Memory B cell (primary cell): ENCODE measurements at regions not wholly inside any gene's neighbourhood (a gene's known extent, or its start where the extent isn't known, plus 50 kb on each side); places are given as distances from the start of the nearest gene placed in this dataset.

Source experiments
- ATAC-seq: fragments of 150-1000 bp; cut with Tn5 transposase; 2 replicates; pipeline ENCODE4 v1.10.0; 2021; ENCODE audit warnings: low read depth, mild to moderate bottlenecking, moderate library complexity
- DNase-seq, 2 donors: peaks; one replicate each; pipeline ENCODE4 v3.0.0; 2022; ENCODE audit warnings: low spot score in 2 of 2
- H3K27ac Mint-ChIP-seq: one replicate; pipeline ENCODE4 v1.8.0; 2022; ENCODE audit warnings: mild to moderate bottlenecking, moderate library complexity, mixed read lengths
- H3K27me3 Mint-ChIP-seq: one replicate; pipeline ENCODE4 v1.8.0; 2022; ENCODE audit warnings: mixed read lengths
- H3K36me3 Mint-ChIP-seq: one replicate; pipeline ENCODE4 v1.8.0; 2022; ENCODE audit warnings: mild to moderate bottlenecking, mixed read lengths
- H3K4me1 Mint-ChIP-seq: one replicate; pipeline ENCODE4 v1.8.0; 2022; ENCODE audit warnings: mixed read lengths
- H3K4me3 Mint-ChIP-seq: one replicate; pipeline ENCODE4 v1.8.0; 2022; ENCODE audit warnings: mild to moderate bottlenecking, moderate library complexity, mixed read lengths
- H3K9me3 Mint-ChIP-seq: one replicate; pipeline ENCODE4 v1.8.0; 2022; ENCODE audit warnings: mixed read lengths

DNA sequence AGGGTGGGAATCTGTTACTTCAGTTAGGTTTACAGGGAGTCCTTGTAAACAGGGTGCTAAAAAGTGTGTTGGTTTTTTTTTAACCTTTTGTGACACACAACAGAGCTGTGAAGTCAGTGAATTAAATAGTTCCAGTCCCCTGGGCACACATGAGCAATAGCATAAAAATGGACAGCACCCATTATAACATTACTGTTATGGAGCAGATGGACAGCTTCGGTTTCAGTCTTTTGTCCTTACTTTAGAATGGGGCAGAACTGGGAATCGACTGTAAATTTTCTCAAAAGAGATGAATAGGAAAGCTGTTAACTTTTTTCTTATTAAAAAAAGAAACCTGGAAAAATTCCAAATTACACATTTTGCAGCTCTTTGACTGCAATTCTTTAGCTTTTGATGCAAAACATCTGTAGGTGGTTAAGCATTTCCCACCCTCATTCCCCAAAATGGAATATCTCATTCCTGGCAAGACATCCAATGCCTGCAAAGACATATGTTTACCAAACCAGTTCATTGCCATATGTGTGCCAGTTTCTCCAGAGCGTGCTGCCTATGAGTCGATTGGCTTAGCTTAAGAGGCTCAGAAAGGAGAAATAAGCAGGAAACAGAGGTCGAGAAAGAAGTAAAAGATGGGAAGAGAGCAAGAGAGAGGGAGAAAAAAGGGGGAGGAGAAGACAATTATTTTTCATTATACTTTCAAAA lies 212.3 kb upstream of the TMEM161B start:
- Mint-ChIP-seq H3K4me3 (no peak overlapping the region), H3K36me3 (no peaks in the 10 kb centered on the region), H3K27me3 (peaks cover 2% of the 10 kb centered on the region), H3K4me1 (no peaks in the 10 kb centered on the region), H3K27ac (no peak overlapping the region), H3K9me3 (no peaks in the 10 kb centered on the region)
- ATAC-seq (no peak), DNase-seq (no peak)

DNA sequence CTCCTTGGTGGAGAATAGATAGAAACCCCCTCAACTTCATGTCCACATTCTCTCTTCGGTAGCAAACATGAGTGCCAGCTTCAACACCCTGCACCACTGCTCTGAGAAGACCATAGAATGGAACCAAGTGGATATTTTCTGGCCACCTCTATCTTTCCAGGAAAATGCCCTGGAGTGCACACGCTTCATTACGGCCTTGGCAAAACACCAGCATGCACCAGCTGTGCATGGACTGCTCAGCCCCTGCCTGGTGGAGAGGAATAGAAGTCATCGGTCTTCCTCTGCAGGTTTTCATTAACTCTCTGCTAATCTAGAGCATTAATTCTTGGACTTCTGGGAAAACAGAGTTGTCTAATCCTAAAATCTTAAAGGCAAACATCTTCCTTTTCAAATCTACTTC lies 211.6 kb upstream of the TMEM161B start:
- no peak overlapping the region for H3K27ac Mint-ChIP-seq

DNA sequence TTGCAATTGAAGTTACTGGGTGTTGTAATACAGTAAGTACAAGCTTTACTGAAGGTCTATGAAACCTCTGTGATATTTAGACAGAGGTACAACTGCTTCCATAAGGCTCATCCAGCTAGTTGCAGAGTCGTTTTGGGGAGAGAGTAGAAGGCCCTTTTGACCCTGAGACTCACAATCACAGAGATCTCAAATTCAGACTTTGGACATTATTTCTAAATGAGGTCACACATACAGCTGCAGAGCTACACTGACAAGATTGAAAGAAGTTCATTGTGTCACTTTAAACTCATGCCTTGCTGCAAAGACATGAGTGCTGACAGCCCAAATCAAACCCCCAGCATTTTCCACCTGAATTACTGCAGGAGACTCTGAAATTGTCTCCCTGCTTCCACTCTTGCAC lies 205.9 kb upstream of the TMEM161B start:
- peaks cover 2% of the 10 kb centered on the region for H3K27me3 Mint-ChIP-seq

More for the DNA sequence above, 211.6 kb upstream of the TMEM161B start:
- no peak overlapping the region for H3K4me3 Mint-ChIP-seq
- DNase-seq = no peak
- H3K9me3 Mint-ChIP-seq = no peaks in the 10 kb centered on the region
- no peaks in the 10 kb centered on the region for H3K36me3 Mint-ChIP-seq
- ATAC-seq = no peak
- H3K27me3 Mint-ChIP-seq = peaks cover 2% of the 10 kb centered on the region
- no peaks in the 10 kb centered on the region for H3K4me1 Mint-ChIP-seq

DNA sequence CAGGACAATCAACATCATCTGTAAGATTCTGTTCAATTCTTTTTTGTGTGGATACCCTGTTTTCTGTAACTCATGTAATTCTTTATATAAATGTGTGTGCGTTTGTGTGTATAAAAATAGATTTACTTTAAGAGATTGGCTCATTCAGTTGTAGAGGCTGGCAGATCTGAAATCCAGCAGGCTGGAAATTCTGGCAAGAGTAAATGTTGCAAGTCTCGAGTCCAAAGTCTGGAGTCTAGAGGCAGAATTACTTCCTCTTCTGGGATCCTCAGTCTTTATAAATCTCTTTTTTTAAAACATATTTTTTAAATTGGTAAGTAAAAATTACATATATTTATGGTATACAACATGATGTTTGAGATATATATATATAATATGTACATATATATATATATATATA lies 202.1 kb upstream of the TMEM161B start:
- ATAC-seq (no peak), DNase-seq (no peak)
- Mint-ChIP-seq H3K36me3 (no peaks in the 10 kb centered on the region), H3K4me3 (no peak overlapping the region), H3K9me3 (peaks cover 3% of the 10 kb centered on the region), H3K27me3 (peaks cover 4% of the 10 kb centered on the region), H3K27ac (no peak overlapping the region), H3K4me1 (no peaks in the 10 kb centered on the region)

More for the DNA sequence above, 205.9 kb upstream of the TMEM161B start:
- Mint-ChIP-seq H3K4me1 (no peaks in the 10 kb centered on the region), H3K27ac (no peak overlapping the region), H3K9me3 (peaks cover 3% of the 10 kb centered on the region), H3K36me3 (no peaks in the 10 kb centered on the region), H3K4me3 (no peak overlapping the region)
- ATAC-seq (no peak), DNase-seq (no peak)

DNA sequence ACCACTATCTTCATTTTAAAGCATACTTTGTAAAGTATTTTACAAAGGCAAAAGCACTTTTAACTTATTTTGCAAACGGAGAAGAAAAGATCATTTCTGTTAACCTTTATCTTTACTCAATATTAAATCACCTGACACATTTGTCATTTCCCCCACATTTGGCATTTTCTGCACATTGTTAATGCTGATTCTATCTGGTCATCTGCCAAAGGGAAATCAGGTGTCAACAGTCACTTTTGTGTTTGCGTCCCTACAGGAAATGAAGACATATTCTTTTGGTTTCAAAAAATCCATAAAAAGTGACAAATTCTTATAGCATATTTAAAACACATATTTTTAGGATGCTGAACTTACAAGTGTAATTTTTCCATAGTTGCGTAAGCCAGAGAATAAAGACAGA lies 191.3 kb upstream of the TMEM161B start:
- Mint-ChIP-seq H3K27ac (no peak overlapping the region), H3K4me3 (no peak overlapping the region), H3K9me3 (no peaks in the 10 kb centered on the region), H3K4me1 (no peaks in the 10 kb centered on the region), H3K27me3 (peaks cover 1% of the 10 kb centered on the region), H3K36me3 (no peaks in the 10 kb centered on the region)
- no peak for ATAC-seq
- DNase-seq = no peak

DNA sequence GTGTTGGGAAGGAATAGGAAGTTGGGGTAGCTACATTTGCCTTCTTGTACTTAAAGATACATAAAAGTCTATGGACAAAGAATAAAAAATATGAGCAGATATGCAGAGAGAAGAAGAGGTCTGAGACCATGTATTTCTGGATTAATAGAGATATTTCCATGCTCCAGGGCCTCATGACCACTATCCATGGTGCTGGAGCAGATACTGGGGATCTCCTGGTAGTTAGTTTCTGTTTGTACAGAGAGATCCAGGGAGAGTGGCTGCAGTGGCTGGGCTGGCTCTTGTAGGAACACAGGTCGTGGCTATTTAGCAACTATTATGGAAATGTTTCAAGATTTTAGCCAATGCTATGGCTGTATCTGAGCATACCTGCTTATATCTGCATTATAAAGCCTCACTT lies 184.2 kb upstream of the TMEM161B start:
- H3K9me3 Mint-ChIP-seq = no peaks in the 10 kb centered on the region
- no peaks in the 10 kb centered on the region for H3K27me3 Mint-ChIP-seq
- ATAC-seq (no peak), DNase-seq (no peak)
- no peak overlapping the region for H3K27ac Mint-ChIP-seq
- no peaks in the 10 kb centered on the region for H3K36me3 Mint-ChIP-seq
- H3K4me1 Mint-ChIP-seq = no peaks in the 10 kb centered on the region
- H3K4me3 Mint-ChIP-seq = no peak overlapping the region

DNA sequence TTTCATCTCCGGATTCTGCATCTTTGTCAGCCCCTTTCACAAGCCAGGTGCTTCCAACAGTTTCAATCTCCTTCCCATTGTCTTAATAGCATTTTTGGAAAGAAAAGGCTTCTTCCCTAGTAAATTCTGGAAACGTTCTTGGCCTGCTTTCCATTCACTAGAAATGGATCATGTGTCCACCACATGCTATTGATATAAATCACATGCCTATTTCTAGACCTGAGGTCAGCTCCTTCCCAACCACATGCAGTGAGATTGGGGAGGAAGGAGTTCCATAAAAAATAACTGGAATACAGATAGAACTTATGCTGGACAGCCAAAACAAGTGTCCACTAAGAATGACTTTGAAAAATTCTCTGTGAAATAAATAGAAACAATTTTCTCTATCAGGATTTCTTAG lies 181.6 kb upstream of the TMEM161B start:
- DNase-seq (no peak), ATAC-seq (no peak)
- no peak overlapping the region for H3K27ac Mint-ChIP-seq
- no peaks in the 10 kb centered on the region for H3K9me3 Mint-ChIP-seq
- no peak overlapping the region for H3K4me3 Mint-ChIP-seq
- no peaks in the 10 kb centered on the region for H3K27me3 Mint-ChIP-seq
- H3K4me1 Mint-ChIP-seq = no peaks in the 10 kb centered on the region
- H3K36me3 Mint-ChIP-seq = no peaks in the 10 kb centered on the region

DNA sequence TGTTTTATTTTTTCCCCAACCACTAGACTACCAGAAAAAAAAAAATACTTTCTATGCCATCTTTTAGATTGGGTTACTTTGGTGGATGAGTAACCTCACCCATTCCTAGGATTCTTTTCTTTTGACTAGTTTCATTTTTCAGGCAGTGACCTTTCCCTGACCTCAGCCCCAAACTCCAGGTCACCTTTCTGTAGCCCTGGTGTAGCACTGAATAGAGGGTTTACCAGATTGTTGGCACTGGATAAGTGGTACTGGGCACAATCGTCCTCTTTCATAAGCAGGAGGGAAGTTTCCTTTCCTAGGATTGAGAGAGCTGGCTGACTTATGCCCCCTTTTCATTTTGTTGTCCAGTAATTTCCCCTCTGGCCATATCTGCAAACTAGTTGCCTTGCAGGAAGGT lies 169.4 kb upstream of the TMEM161B start:
- Mint-ChIP-seq H3K9me3 (peaks cover 3% of the 10 kb centered on the region), H3K36me3 (no peaks in the 10 kb centered on the region), H3K27ac (no peak overlapping the region), H3K4me1 (no peaks in the 10 kb centered on the region), H3K27me3 (peaks cover 2% of the 10 kb centered on the region), H3K4me3 (no peak overlapping the region)
- no peak for ATAC-seq
- no peak for DNase-seq

DNA sequence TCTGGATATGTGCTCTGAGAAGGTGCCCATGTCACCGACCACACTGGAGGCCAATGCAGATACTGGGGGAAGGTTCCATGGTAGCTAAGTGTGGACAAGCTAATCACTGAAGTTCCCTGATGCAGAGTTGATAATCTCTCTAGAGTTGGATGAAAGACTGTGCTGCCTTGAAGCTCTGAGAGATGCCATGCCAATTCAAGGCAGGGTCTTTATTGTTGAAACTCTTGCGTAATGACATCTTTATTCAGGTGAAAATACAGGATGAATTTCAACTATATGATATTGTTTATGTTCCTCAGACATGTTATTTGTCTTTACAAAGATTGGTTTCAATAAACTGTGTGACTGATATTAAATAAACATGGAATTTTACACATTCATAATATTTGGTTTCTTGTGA lies 167.6 kb upstream of the TMEM161B start:
- Mint-ChIP-seq H3K4me1 (no peaks in the 10 kb centered on the region), H3K27ac (no peak overlapping the region), H3K9me3 (peaks cover 5% of the 10 kb centered on the region), H3K36me3 (no peaks in the 10 kb centered on the region), H3K4me3 (no peak overlapping the region), H3K27me3 (peaks cover 8% of the 10 kb centered on the region)
- ATAC-seq (no peak), DNase-seq (no peak)

DNA sequence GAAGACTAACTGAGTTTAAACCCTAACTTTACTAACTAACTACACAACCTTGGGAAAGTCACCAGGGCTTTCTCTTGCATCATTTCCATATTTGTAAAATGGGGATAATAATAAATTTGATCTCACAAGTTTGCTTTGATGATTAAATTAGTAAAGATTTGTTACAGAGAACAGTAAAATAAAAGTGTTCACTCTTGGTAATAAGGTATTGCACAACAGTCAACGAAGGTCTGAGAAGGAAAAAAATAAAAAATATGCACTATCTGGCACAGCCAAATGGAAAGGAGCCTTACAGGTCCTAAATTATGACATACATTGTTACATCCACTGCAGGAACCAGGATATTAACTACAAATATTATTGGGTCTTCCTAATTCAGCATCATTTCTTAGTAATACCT lies 160.0 kb upstream of the TMEM161B start:
- Mint-ChIP-seq H3K36me3 (no peaks in the 10 kb centered on the region), H3K27me3 (peaks cover 8% of the 10 kb centered on the region), H3K4me1 (no peaks in the 10 kb centered on the region), H3K4me3 (no peak overlapping the region), H3K9me3 (peaks cover 5% of the 10 kb centered on the region), H3K27ac (no peak overlapping the region)
- no peak for DNase-seq
- no peak for ATAC-seq

DNA sequence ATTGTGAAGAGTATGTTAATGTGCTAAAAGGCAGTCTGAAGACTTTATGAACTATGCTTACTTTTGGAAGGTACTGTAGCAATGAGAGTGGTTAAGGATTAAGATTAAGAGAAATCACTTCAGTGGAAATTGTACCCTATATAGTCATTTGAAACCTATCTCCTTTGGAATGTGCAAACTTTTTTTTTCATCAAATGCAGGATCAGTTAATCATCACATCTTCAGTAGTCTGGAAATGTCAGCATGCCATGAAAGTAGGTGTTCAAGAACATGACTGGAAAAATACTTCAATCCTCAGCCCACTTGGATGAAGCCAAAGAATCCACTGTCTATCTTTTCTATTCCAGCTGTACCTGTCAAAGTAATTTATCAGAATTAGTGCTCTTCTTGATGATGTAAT lies 157.8 kb upstream of the TMEM161B start:
- no peak overlapping the region for H3K27ac Mint-ChIP-seq
- no peaks in the 10 kb centered on the region for H3K4me1 Mint-ChIP-seq
- H3K4me3 Mint-ChIP-seq = no peak overlapping the region
- H3K36me3 Mint-ChIP-seq = no peaks in the 10 kb centered on the region
- H3K9me3 Mint-ChIP-seq = peaks cover 3% of the 10 kb centered on the region
- no peak for ATAC-seq
- H3K27me3 Mint-ChIP-seq = no peaks in the 10 kb centered on the region
- DNase-seq = no peak

DNA sequence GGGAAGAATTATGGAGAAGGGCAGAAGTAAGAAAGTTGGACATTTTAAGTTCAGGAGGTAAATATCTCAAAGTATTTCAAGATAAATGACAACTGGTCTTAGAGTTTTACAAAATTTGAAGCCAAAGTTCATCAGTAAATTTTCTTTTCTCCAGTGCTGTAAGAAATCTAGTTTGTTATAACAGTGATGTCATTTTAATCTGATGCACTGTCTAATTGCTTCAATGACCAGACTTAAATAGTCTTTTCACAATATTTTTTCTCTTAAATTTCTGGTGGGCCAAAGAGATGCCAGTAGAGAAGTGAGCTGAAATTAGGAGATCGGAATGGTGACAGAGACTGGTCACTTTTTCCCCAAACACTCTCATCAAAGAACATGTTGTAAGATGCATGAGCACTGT lies 156.5 kb upstream of the TMEM161B start:
- Mint-ChIP-seq H3K4me3 (no peak overlapping the region), H3K36me3 (no peaks in the 10 kb centered on the region), H3K4me1 (no peaks in the 10 kb centered on the region), H3K27me3 (no peaks in the 10 kb centered on the region), H3K9me3 (peaks cover under 1% of the 10 kb centered on the region), H3K27ac (no peak overlapping the region)
- no peak for DNase-seq
- no peak for ATAC-seq

DNA sequence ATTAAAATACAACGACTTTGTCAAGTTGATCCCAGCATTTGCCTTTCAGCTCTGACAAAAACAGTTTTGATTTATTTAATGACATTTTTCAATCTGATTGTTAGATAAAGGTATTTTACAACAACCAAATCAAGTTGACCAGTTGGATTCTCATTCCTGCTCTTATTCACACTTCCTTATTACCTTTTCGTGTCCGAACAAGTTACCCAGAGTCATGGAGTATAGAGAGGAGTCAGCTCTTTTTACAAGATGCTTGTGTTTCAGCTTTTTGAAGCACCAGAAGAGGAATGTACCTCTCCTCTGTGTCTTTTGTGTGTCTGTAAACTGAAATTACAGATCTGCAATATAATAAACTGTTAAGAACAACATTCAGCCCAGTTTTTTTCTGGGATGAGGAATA lies 151.3 kb upstream of the TMEM161B start:
- DNase-seq = no peak
- no peak overlapping the region for H3K27ac Mint-ChIP-seq
- H3K9me3 Mint-ChIP-seq = no peaks in the 10 kb centered on the region
- H3K36me3 Mint-ChIP-seq = no peaks in the 10 kb centered on the region
- H3K4me3 Mint-ChIP-seq = no peak overlapping the region
- H3K27me3 Mint-ChIP-seq = peaks cover 2% of the 10 kb centered on the region
- no peak for ATAC-seq
- H3K4me1 Mint-ChIP-seq = no peaks in the 10 kb centered on the region

DNA sequence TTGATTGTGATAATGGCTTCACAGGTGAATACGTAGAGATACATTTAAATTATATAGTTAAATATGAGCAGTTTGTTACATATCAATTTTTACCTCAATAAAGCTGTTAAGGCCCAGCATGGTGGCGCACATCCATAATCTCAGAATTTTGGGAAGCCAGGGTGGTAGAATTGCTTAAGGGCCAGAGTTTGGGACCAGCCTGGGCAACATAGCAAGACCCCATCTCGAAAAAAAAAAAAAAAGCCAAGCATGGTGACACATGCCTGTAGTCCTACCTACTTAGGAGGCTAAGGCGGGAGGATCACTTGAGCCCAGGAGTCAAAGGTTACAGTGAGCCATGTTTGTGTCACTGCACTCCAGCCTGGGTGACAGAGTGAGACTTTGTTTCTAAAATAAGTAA lies 138.7 kb upstream of the TMEM161B start:
- H3K27me3 Mint-ChIP-seq = no peaks in the 10 kb centered on the region
- no peaks in the 10 kb centered on the region for H3K36me3 Mint-ChIP-seq
- H3K4me1 Mint-ChIP-seq = no peaks in the 10 kb centered on the region
- H3K27ac Mint-ChIP-seq = no peak overlapping the region
- no peak overlapping the region for H3K4me3 Mint-ChIP-seq
- no peak for ATAC-seq
- no peak for DNase-seq
- H3K9me3 Mint-ChIP-seq = no peaks in the 10 kb centered on the region

DNA sequence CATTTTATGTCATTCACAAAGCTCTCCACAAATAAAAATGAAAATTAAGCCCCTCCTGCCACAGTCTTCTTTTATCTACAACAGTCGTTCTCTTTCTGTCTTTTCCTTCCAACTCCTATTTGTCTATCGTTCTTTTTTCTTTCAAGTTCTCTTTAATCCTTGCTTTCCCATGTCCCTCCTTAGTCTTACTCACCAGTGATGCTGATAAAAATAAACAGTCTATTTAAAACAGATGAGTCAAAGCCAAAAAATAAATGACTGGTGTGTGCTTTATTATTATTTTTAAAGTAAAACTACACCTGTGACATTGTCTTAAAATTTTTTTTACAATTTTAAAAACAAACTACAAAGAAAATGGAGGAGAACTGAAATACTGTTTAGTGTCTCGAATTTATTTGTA lies 137.1 kb upstream of the TMEM161B start:
- Mint-ChIP-seq H3K27ac (no peak overlapping the region), H3K9me3 (no peaks in the 10 kb centered on the region), H3K4me1 (no peaks in the 10 kb centered on the region), H3K27me3 (no peaks in the 10 kb centered on the region), H3K4me3 (no peak overlapping the region), H3K36me3 (no peaks in the 10 kb centered on the region)
- no peak for DNase-seq
- ATAC-seq = no peak
